ENCODE measurements at regions not wholly inside any gene's neighbourhood (a gene's known extent, or its start where the extent isn't known, plus 50 kb on each side); places are given as distances from the start of the nearest gene placed in this dataset.

- Histone ChIP-seq H3K9me3 (no peaks in the 10 kb centered on the region), H3K4me1 (replicated peaks) (no peaks in the 10 kb centered on the region), H3K36me3 (no peaks in the 10 kb centered on the region), H3K4me3 (no peak overlapping the region), H3K27ac (no peak overlapping the region), H3K27me3 (replicated peaks; ENCODE audit: insufficient read depth) (no peaks in the 10 kb centered on the region)
- TF ChIP-seq POLR2A (IDR thresholded peaks at IDR 0.05) (no peak), CTCF (IDR thresholded peaks at IDR 0.05) (no peak), POLR2AphosphoS5 (IDR thresholded peaks at IDR 0.05) (no peak)
- DNase-seq (ENCODE audit: low spot score), result no peak
- WGBS, result 81% methylated on average over 2 of the region's 2 CpGs
- intact Hi-C loops (cut with DNase I), result no loop called here
Observed at GRCh38 chr2:56933976-56934375, 750.2 kb downstream of the CCDC85A start.

GRCh38 chr2:56934866-56935265 lies 751.1 kb downstream of the CCDC85A start:
- no peaks in the 10 kb centered on the region for H3K4me1 ChIP-seq (replicated peaks)
- no peak for DNase-seq (ENCODE audit: low spot score)
- intact Hi-C loops (cut with DNase I), result no loop called here
- H3K27ac ChIP-seq, result no peak overlapping the region
- no peaks in the 10 kb centered on the region for H3K9me3 ChIP-seq
- WGBS, result 94% methylated on average over 1 of the region's 1 CpG
- TF ChIP-seq POLR2AphosphoS5 (IDR thresholded peaks at IDR 0.05), result no peak
- no peaks in the 10 kb centered on the region for H3K27me3 ChIP-seq (replicated peaks; ENCODE audit: insufficient read depth)
- no peaks in the 10 kb centered on the region for H3K36me3 ChIP-seq
- no peak overlapping the region for H3K4me3 ChIP-seq

GRCh38 chr2:56940054-56940453 lies 756.3 kb downstream of the CCDC85A start:
- H3K36me3 ChIP-seq, result no peaks in the 10 kb centered on the region
- no peaks in the 10 kb centered on the region for H3K9me3 ChIP-seq
- no peak overlapping the region for H3K27ac ChIP-seq
- TF ChIP-seq POLR2AphosphoS5 (IDR thresholded peaks at IDR 0.05) (no peak), CTCF (IDR thresholded peaks at IDR 0.05) (no peak)
- DNase-seq (ENCODE audit: low spot score), result no peak
- H3K4me1 ChIP-seq (replicated peaks), result no peaks in the 10 kb centered on the region
- H3K27me3 ChIP-seq (replicated peaks; ENCODE audit: insufficient read depth), result no peaks in the 10 kb centered on the region
- intact Hi-C loops (cut with DNase I), result no loop called here
- no peak overlapping the region for H3K4me3 ChIP-seq

- 87% methylated on average over 2 of the region's 2 CpGs for WGBS
- TF ChIP-seq POLR2AphosphoS5 (IDR thresholded peaks at IDR 0.05) (no peak), POLR2A (IDR thresholded peaks at IDR 0.05) (no peak), CTCF (IDR thresholded peaks at IDR 0.05) (no peak)
- Histone ChIP-seq H3K4me1 (replicated peaks) (no peaks in the 10 kb centered on the region), H3K9me3 (no peaks in the 10 kb centered on the region), H3K27ac (no peak overlapping the region), H3K4me3 (no peak overlapping the region), H3K36me3 (no peaks in the 10 kb centered on the region), H3K27me3 (replicated peaks; ENCODE audit: insufficient read depth) (no peaks in the 10 kb centered on the region)
- no peak for DNase-seq (ENCODE audit: low spot score)
- intact Hi-C loops (cut with DNase I), result no loop called here
Observed at GRCh38 chr2:56952871-56953270, 769.1 kb downstream of the CCDC85A start.

- no peak for DNase-seq (ENCODE audit: low spot score)
- Histone ChIP-seq H3K4me3 (no peak overlapping the region), H3K36me3 (no peaks in the 10 kb centered on the region), H3K4me1 (replicated peaks) (no peaks in the 10 kb centered on the region), H3K9me3 (no peaks in the 10 kb centered on the region), H3K27ac (no peak overlapping the region), H3K27me3 (replicated peaks; ENCODE audit: insufficient read depth) (no peaks in the 10 kb centered on the region)
- WGBS, result 36% methylated on average over 1 of the region's 1 CpG
- TF ChIP-seq POLR2AphosphoS5 (IDR thresholded peaks at IDR 0.05) (no peak), POLR2A (IDR thresholded peaks at IDR 0.05) (no peak)
- intact Hi-C loops (cut with DNase I), result no loop called here
Observed at GRCh38 chr2:56960581-56960980, 776.8 kb downstream of the CCDC85A start.

- Histone ChIP-seq H3K9me3 (no peaks in the 10 kb centered on the region), H3K4me1 (replicated peaks) (no peaks in the 10 kb centered on the region), H3K27me3 (replicated peaks; ENCODE audit: insufficient read depth) (no peaks in the 10 kb centered on the region), H3K27ac (no peak overlapping the region), H3K4me3 (no peak overlapping the region), H3K36me3 (no peaks in the 10 kb centered on the region)
- WGBS, result 90% methylated on average over 1 of the region's 1 CpG
- no peak for DNase-seq (ENCODE audit: low spot score)
- no peak for TF ChIP-seq POLR2A (IDR thresholded peaks at IDR 0.05)
- no peak for TF ChIP-seq POLR2AphosphoS5 (IDR thresholded peaks at IDR 0.05)
- no peak for TF ChIP-seq CTCF (IDR thresholded peaks at IDR 0.05)
- intact Hi-C loops (cut with DNase I), result no loop called here
Observed at GRCh38 chr2:56962673-56963072, 778.9 kb downstream of the CCDC85A start.
